Stimulated activated CD8-positive, alpha-beta memory T cell treated with anti-CD3 and anti-CD28 coated beads, Interleukin-12 subunit alpha, Interleukin-12 subunit beta, amount 100 ng/mL, for 1 hour (primary cell): ENCODE measurements at regions not wholly inside any gene's neighbourhood (a gene's known extent, or its start where the extent isn't known, plus 50 kb on each side); places are given as distances from the start of the nearest gene placed in this dataset.
A peak's percentile ranks its signal among the peaks of the same experiment; 100 is the strongest.

Source experiments
- DNase-seq: peaks from one replicate; pipeline ENCODE4 v3.0.0-alpha.2; 2020; ENCODE audit warnings: low read depth

- DNase-seq, result no peak
These were observed 236.7 kb downstream of the PIK3R1 start for GRCh38 chr5:68452286-68452685.

- no peak for DNase-seq
These were observed 238.6 kb downstream of the PIK3R1 start for GRCh38 chr5:68454172-68454571.

- DNase-seq, result no peak
These were observed 239.2 kb downstream of the PIK3R1 start for GRCh38 chr5:68454766-68455165.

- DNase-seq, result no peak
These were observed 239.7 kb downstream of the PIK3R1 start for GRCh38 chr5:68455216-68455615.

DNA sequence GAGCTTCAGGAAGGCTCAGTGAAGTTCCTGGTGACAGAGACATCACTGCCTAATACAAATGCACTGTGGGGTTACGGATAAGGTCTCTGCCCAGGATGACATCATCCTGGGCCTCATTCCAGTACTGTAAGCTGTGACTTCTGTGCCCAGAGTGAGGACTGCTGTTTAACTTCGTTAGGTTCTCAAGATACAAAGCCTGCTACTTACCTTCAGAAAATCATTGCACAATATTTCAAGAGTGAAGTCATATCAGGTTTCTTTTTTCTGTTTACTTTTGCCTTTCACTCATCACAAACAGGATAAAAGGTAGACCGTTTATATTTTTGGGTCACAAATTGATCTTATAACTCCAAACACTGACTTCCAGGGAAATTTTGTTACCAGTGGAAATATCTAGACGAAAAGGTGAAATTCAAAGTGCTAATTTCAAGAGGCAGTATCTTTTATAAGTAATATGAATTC is 241.2 kb downstream of the PIK3R1 start:
- no peak for DNase-seq

DNA sequence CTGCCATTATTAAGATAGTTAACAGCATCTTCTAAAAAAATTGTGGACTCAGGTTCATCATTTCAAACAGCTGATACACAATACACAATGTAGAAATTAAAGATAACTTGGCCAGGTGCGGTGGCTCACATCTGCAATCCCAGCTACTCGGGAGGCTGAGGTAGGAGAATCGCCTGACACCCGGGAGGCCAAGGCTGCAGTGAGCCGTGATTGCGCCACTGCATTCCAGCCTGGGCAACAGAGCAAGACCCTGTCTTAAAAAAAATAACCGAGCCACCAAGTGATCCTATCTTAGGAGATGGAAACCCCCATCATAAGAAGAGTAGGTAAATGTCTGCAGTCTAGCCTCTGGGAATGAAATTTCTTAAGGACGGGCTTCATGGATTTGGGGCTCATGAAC is 241.7 kb downstream of the PIK3R1 start:
- no peak for DNase-seq

- DNase-seq, result no peak
These were observed 243.0 kb downstream of the PIK3R1 start for GRCh38 chr5:68458416-68459021.

- DNase-seq, result no peak
These were observed 243.7 kb downstream of the PIK3R1 start for GRCh38 chr5:68459093-68459809.

DNA sequence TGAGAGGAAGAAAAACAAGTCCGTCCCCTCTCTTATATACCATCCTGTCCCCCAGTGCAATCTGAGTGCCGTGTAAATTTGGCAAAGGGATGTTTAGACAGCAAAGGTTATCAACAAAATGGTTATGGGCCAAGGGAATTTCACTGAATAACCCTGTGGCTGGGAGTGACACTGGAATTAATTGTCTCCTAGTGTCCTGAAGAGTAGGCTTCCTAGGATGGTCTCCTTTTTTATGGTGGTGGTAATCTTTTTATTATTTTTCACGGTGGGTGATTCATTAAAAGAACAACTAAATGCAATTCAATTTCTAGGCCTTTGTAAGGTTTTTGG is 244.2 kb downstream of the PIK3R1 start:
- DNase-seq, result no peak

GRCh38 chr5:68460147-68460798 is 244.7 kb downstream of the PIK3R1 start:
- DNase-seq, result peak; percentile 32

DNA sequence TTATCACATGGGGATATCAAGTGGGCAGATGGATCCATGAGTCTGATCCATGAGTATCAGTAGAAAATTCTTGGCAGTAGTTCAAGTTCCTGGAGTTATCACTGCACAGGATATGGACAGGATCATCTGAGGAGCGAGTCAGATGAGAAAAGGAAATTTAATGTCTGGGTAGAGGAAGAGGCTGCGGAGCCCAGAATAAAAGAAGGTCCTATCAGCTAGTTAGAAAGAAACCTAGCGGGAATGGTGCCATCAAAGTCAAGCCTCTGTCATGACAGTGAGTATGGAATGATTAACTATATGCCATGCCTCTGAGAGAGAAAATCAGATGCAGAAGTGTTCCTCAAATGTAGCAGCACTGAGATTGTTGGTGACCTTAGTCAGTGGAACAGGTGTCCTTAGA is 248.1 kb downstream of the PIK3R1 start:
- no peak for DNase-seq

GRCh38 chr5:68464424-68464823 is 248.9 kb downstream of the PIK3R1 start:
- DNase-seq, result no peak

GRCh38 chr5:68465133-68465532 is 249.6 kb downstream of the PIK3R1 start:
- no peak for DNase-seq

- DNase-seq, result no peak
These were observed 250.5 kb downstream of the PIK3R1 start for GRCh38 chr5:68465934-68466551.

GRCh38 chr5:68467208-68467607 is 251.7 kb downstream of the PIK3R1 start:
- no peak for DNase-seq

DNA sequence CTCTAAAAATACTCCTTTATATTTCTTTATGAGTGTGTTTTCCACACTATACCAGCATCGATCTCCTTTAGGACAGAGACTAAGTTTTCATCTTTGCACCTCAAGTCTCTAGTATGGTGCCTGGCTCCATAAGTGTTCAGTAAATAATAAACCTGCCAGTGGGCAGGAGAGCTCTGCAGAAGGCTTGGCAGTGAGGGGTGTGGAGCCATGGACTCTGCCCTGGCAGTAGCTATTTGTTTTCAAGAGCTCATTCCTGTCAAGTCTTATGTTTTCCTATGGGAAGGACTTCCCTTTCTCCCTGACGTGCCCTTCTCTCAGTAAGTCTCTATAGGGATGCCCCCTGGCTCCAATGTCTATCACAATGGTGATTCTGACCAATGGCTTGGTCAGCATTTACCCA is 252.2 kb downstream of the PIK3R1 start:
- no peak for DNase-seq

DNA sequence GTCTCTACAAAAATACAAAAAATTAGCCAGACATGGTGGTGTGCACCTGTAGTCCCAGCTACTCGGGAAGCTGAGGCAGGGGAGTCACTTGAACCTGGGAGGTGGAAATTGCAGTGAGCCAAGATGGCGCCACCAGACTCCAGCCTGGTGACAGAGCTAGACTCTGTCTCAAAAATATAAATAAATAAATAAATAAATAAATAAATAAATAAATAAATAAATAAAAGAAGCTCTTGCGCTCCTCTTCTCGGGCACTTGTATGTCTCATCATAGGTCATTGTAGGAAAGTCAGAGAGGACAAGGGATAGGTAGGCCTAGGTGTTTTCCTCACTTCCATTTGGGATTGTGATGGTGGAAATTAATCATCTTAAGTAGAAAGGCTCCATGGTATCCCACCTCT is 252.8 kb downstream of the PIK3R1 start:
- DNase-seq, result no peak

DNA sequence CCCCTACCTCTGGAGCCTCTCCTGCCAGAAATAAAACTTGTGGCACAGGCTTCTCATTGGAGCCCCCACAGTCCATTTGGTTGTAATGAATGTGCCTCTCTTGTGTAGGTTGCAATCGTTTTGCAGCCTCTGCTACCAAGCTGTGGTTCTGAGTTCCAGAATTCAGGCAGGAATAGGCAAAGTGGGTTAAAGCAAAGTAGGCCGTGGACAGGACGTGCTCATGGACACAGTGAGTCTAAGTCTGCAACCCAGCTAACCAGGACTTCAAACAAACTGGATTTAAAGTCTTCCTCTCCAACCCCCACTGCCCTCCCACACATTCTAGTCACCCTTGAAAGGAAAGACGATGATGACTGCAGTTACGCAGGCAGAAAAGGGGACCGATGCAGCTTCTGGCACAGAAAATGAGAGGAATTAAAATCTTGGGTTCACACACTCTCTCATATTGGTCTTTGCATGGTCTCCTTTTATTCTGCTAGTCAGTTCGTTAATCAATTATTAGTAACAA is 260.0 kb downstream of the PIK3R1 start:
- no peak for DNase-seq

GRCh38 chr5:68476854-68477253 is 261.3 kb downstream of the PIK3R1 start:
- no peak for DNase-seq

DNA sequence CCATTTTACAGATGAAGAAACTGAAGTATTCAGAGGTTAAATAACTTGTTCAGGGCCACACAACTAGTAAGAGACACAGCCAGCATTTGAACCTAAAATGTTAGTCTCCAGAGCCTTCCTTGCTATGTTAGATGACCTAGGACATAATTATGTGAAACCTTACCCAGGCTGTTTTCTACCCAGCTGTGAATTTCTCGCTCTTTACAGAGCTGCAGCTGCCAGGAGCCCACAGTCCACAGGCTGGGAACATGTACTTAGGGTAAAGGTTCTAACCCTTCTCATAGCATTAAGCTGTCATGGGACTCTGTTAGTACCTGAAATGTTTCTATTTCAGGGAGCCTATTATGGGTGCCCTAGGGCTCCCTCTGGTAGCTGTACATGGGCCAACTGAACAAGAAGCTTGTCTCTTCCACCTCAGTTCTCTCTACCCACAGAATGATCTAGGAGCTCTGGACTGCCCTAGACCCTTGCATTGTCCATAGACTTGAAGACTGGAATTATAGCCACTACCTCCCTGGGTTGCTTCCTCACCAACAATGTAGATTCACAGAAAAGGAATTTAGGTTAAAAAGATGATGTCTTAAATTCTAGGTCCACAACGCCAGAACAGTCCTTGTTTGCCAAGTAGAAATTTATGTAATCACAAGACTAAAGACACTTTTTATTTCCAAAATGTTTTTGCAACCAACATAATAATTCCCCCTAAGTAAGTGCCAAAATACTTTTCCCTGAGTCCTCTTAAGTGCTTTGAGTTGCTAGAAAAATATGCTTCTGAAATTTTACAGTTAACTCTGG is 262.9 kb downstream of the PIK3R1 start:
- no peak for DNase-seq

DNA sequence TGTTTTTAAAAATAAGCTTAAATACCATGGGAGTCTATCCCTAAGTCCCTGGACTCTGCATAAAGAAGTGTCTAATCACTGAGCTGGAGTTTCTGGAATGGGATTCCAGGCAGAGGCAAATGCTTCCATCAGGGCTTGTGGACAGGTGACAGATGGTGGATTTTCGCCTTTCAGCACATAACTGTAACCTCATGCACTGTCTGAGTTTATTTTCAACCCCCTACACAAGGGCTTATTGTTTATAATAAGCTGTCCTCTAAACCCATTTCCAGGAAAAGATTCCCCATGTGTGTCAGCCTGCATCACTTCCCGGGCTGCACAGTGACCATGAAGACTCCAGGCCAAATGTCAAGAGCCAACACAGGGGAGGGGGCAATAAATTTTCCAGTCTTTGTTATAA is 264.0 kb downstream of the PIK3R1 start:
- no peak for DNase-seq

DNA sequence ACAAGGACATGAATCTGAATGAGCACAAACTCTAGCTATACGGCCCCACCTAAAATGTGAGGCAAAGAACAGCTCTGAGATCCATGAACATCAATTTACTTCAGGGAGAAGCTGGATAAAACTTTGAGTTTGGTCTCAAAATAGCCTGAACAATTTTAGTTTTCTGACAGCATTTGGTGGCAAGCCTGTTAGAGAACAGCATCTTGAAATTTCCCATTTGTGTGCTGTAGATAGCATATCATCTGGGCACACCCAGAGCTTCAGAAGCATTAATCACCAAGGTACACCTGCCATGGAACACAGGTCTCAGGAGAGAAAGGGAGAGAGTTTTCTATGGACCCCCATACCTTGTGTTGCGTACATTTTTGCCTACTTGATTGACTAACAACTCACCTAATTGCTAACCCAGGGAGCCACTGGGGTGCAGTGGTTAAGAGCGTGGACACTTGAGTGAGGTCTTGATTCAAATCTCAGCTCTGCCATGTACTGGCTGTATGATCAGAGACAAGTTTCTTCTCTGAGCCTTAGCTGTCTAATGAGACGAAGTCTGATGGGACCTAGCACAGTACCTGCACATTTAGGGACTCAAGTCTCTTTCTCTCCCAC is 264.9 kb downstream of the PIK3R1 start:
- no peak for DNase-seq
